ENCODE measurements at regions not wholly inside any gene's neighbourhood (a gene's known extent, or its start where the extent isn't known, plus 50 kb on each side); places are given as distances from the start of the nearest gene placed in this dataset.

DNA sequence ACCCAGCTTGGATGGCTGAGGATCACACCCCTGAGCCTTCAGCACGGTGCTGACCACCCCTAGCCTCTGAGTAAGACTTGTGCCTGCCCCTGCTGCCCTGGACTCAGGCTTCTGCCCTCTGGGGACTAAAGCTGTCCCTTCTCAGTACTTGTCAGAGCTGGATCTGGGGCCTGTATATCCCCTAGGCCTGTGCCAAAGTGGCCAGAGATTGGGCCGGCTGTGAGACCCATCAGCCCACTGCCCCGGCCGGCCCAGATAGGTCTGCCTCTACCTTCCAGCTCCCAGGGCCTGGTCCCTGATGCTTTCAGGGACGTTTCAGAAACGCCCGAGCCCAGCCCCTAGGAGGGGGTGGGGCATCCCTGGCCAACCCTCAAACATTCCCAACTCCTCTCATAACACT lies 137.8 kb downstream of the ZDHHC20 start:
- no peak for TF ChIP-seq CTCF (conservative IDR thresholded peaks at IDR 0.05; ENCODE audit: low read depth, low read length)
- no peak for TF ChIP-seq EZH2phosphoT487 (IDR thresholded peaks at IDR 0.05; ENCODE audit: borderline replicate concordance, low read length)
- no peak for TF ChIP-seq EZH2 (IDR thresholded peaks at IDR 0.05; ENCODE audit: low read length, unreplicated experiment)

All from PC-3 (cell line).